ENCODE measurements at regions not wholly inside any gene's neighbourhood (a gene's known extent, or its start where the extent isn't known, plus 50 kb on each side); places are given as distances from the start of the nearest gene placed in this dataset.

GRCh38 chr6:155528982-155529453 lies 73.4 kb upstream of the NOX3 start:
- H3K9me3 ChIP-seq: peaks cover 0 to 3% of the 10 kb centered on the region in 2 donors
- no peaks in the 10 kb centered on the region for H3K36me3 ChIP-seq
- DNase-seq: no peak
- no peak overlapping the region for H3K27ac ChIP-seq
- H3K4me3 ChIP-seq: no peak overlapping the region
- in situ Hi-C loops (cut with MboI; ENCODE audit: low pct_ligation_motif_present in 1 of 4, low pct_unique_long_range_greater_than_20kb in 1 of 4, low sequenced_read_pairs in 3 of 4): loop anchor here (10.0 to 25.0 kb wide), 2 partner anchors 192 to 204 kb away; no protein-coding TSS in a partner anchor
- peaks cover 0 to 8% (median 0%) of the 10 kb centered on the region in 4 donors for H3K4me1 ChIP-seq
- no peaks in the 10 kb centered on the region for H3K27me3 ChIP-seq
- WGBS, 2 donors (ENCODE audit: low coverage in 1 of 2): 53 to 86% methylated on average over 2 of the region's 2 CpGs
- intact Hi-C loops (cut with DNase I; ENCODE audit: low total_unique reads): no loop called here
- TF ChIP-seq POLR2AphosphoS5 (IDR thresholded peaks at IDR 0.05): no peak
- no peak for TF ChIP-seq CTCF (IDR thresholded peaks at IDR 0.05)
- TF ChIP-seq EP300 (IDR thresholded peaks at IDR 0.05; ENCODE audit: low read depth): no peak
- TF ChIP-seq POLR2A (IDR thresholded peaks at IDR 0.05): no peak

DNA sequence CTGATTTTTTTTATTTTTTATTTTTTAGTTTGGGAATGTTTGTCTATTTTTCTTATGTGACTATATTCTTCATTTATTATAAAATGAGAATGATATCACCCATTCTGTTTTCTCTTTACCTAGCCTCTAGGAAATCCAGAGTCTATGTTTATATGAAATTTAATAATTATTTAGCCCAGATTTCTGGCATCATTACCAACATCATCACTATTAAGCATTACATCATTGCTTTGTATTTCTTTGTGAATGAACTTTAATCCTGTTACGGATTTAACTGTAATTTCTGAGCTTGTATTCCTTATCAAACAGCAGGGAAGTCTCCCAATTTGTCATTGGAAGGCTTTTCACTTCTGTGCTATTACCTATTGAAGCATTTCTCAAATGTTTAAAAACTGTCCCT lies 72.7 kb upstream of the NOX3 start:
- H3K4me1 ChIP-seq: peaks cover 0 to 8% (median 0%) of the 10 kb centered on the region in 4 donors
- H3K4me3 ChIP-seq: no peak overlapping the region
- WGBS, 2 donors (ENCODE audit: low coverage in 1 of 2): 83 to 100% methylated on average over 1 of the region's 1 CpG
- H3K27me3 ChIP-seq: no peaks in the 10 kb centered on the region
- no peak for TF ChIP-seq POLR2A (IDR thresholded peaks at IDR 0.05)
- no peaks in the 10 kb centered on the region for H3K36me3 ChIP-seq
- no peak for DNase-seq
- no peak overlapping the region for H3K27ac ChIP-seq
- intact Hi-C loops (cut with DNase I; ENCODE audit: low total_unique reads) (no loop called here), in situ Hi-C loops (cut with MboI; ENCODE audit: low pct_ligation_motif_present in 1 of 4, low pct_unique_long_range_greater_than_20kb in 1 of 4, low sequenced_read_pairs in 3 of 4) (loop anchor here (10.0 to 25.0 kb wide), 2 partner anchors 191 to 204 kb away; no protein-coding TSS in a partner anchor)
- H3K9me3 ChIP-seq: no peaks in the 10 kb centered on the region

GRCh38 chr6:155527443-155527842 lies 71.8 kb upstream of the NOX3 start:
- no peak for DNase-seq
- peaks cover 0 to 8% (median 0%) of the 10 kb centered on the region in 4 donors for H3K4me1 ChIP-seq
- no peak overlapping the region for H3K4me3 ChIP-seq
- no peaks in the 10 kb centered on the region for H3K27me3 ChIP-seq
- intact Hi-C loops (cut with DNase I; ENCODE audit: low total_unique reads) (no loop called here), in situ Hi-C loops (cut with MboI; ENCODE audit: low pct_ligation_motif_present in 1 of 4, low pct_unique_long_range_greater_than_20kb in 1 of 4, low sequenced_read_pairs in 3 of 4) (loop anchor here (10.0 to 25.0 kb wide), 2 partner anchors 190 to 203 kb away; no protein-coding TSS in a partner anchor)
- no peak overlapping the region for H3K27ac ChIP-seq
- no peaks in the 10 kb centered on the region for H3K36me3 ChIP-seq
- TF ChIP-seq EP300 (IDR thresholded peaks at IDR 0.05; ENCODE audit: low read depth) (no peak), POLR2AphosphoS5 (IDR thresholded peaks at IDR 0.05) (no peak)
- H3K9me3 ChIP-seq: no peaks in the 10 kb centered on the region
- WGBS, 2 donors (ENCODE audit: low coverage in 1 of 2): 97 to 100% methylated on average over 3 of the region's 3 CpGs

- no peaks in the 10 kb centered on the region for H3K36me3 ChIP-seq
- no peak overlapping the region for H3K27ac ChIP-seq
- DNase-seq: no peak
- intact Hi-C loops (cut with DNase I; ENCODE audit: low total_unique reads) (no loop called here), in situ Hi-C loops (cut with MboI; ENCODE audit: low pct_ligation_motif_present in 1 of 4, low pct_unique_long_range_greater_than_20kb in 1 of 4, low sequenced_read_pairs in 3 of 4) (loop anchor here in 1 of 4 donors (10.0 kb wide), 1 partner anchor 199 kb away; no protein-coding TSS in a partner anchor)
- H3K4me1 ChIP-seq: peaks cover 0 to 5% (median 0%) of the 10 kb centered on the region in 4 donors
- H3K9me3 ChIP-seq: no peaks in the 10 kb centered on the region
- WGBS, 2 donors (ENCODE audit: low coverage in 1 of 2): 68 to 75% methylated on average over 8 to 9 of the region's 9 CpGs
- H3K27me3 ChIP-seq: no peaks in the 10 kb centered on the region
- no peak for TF ChIP-seq EP300 (IDR thresholded peaks at IDR 0.05; ENCODE audit: low read depth)
- TF ChIP-seq CTCF (IDR thresholded peaks at IDR 0.05): no peak
- no peak for TF ChIP-seq POLR2AphosphoS5 (IDR thresholded peaks at IDR 0.05)
- no peak for TF ChIP-seq POLR2A (IDR thresholded peaks at IDR 0.05)
- no peak overlapping the region for H3K4me3 ChIP-seq
These were observed 68.4 kb upstream of the NOX3 start for GRCh38 chr6:155523821-155524651.

DNA sequence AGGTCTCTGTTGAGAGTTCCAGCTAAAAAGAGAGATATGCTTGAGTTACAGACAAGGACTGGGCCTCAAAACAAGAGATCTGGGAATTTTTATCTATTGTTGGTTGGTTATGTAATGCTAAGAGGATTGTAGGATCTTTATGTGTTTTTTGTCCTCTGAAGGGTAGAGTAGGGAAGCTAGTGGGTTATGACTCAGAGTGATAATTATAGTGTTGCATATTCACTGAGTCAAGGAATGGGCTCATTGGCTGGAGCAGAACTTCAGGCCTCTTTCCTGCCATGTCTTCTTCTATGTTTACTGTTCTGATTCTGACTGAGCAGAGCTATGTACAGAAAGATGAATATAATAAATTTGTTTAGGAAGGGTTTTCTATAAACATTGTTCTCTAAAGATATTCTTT lies 66.1 kb upstream of the NOX3 start:
- in situ Hi-C loops (cut with MboI; ENCODE audit: low pct_ligation_motif_present in 1 of 4, low pct_unique_long_range_greater_than_20kb in 1 of 4, low sequenced_read_pairs in 3 of 4) (loop anchor here in 1 of 4 donors (10.0 kb wide), 1 partner anchor 197 kb away; no protein-coding TSS in a partner anchor), intact Hi-C loops (cut with DNase I; ENCODE audit: low total_unique reads) (no loop called here)
- DNase-seq: no peak
- H3K36me3 ChIP-seq: no peaks in the 10 kb centered on the region
- H3K27ac ChIP-seq: no peak overlapping the region
- H3K4me3 ChIP-seq: no peak overlapping the region
- H3K27me3 ChIP-seq: no peaks in the 10 kb centered on the region
- H3K9me3 ChIP-seq: no peaks in the 10 kb centered on the region
- TF ChIP-seq POLR2A (IDR thresholded peaks at IDR 0.05): no peak
- no peak for TF ChIP-seq CTCF (IDR thresholded peaks at IDR 0.05)
- TF ChIP-seq EP300 (IDR thresholded peaks at IDR 0.05; ENCODE audit: low read depth): no peak
- TF ChIP-seq POLR2AphosphoS5 (IDR thresholded peaks at IDR 0.05): no peak
- no peaks in the 10 kb centered on the region for H3K4me1 ChIP-seq
